Pulmonary artery endothelial cell (primary cell): ENCODE measurements at regions not wholly inside any gene's neighbourhood (a gene's known extent, or its start where the extent isn't known, plus 50 kb on each side); places are given as distances from the start of the nearest gene placed in this dataset.

ENCODE experiments used
- DNase-seq: peaks from one replicate; pipeline ENCODE4 v3.0.0-alpha.2; 2011; ENCODE audit warnings: low read depth, low spot score

- DNase-seq: no peak
Observed at GRCh38 chr10:78314651-78315050, 281.0 kb downstream of the RPS24 start.

- DNase-seq: no peak
Observed at GRCh38 chr10:78316451-78316931, 282.8 kb downstream of the RPS24 start.

GRCh38 chr10:78318305-78318704, 284.6 kb downstream of the RPS24 start:
- DNase-seq: no peak

- DNase-seq: no peak
Observed at GRCh38 chr10:78319371-78319770, 285.7 kb downstream of the RPS24 start.

GRCh38 chr10:78319841-78320240, 286.2 kb downstream of the RPS24 start:
- no peak for DNase-seq

GRCh38 chr10:78320506-78320905, 286.8 kb downstream of the RPS24 start:
- no peak for DNase-seq

- no peak for DNase-seq
Observed at GRCh38 chr10:78321000-78321399, 287.3 kb downstream of the RPS24 start.

- no peak for DNase-seq
Observed at GRCh38 chr10:78321500-78321899, 287.8 kb downstream of the RPS24 start.

GRCh38 chr10:78326372-78326771, 292.7 kb downstream of the RPS24 start:
- DNase-seq: no peak

GRCh38 chr10:78327778-78328591, 294.3 kb downstream of the RPS24 start:
- no peak for DNase-seq

- DNase-seq: no peak
Observed at GRCh38 chr10:78328592-78329404, 295.1 kb downstream of the RPS24 start.

- no peak for DNase-seq
Observed at GRCh38 chr10:78330884-78331283, 297.2 kb downstream of the RPS24 start.

- no peak for DNase-seq
Observed at GRCh38 chr10:78331391-78331922, 297.8 kb downstream of the RPS24 start.

GRCh38 chr10:78332012-78332411, 298.3 kb downstream of the RPS24 start:
- no peak for DNase-seq

GRCh38 chr10:78332657-78333056, 299.0 kb downstream of the RPS24 start:
- no peak for DNase-seq

GRCh38 chr10:78333362-78334143, 299.9 kb downstream of the RPS24 start:
- DNase-seq: no peak

GRCh38 chr10:78335371-78335690, 301.7 kb downstream of the RPS24 start:
- DNase-seq: no peak

GRCh38 chr10:78335691-78336401, 302.2 kb downstream of the RPS24 start:
- DNase-seq: peak; percentile 75

- DNase-seq: peak; percentile 44
Observed at GRCh38 chr10:78336402-78336791, 302.7 kb downstream of the RPS24 start.

GRCh38 chr10:78337016-78337415, 303.4 kb downstream of the RPS24 start:
- no peak for DNase-seq
